ENCODE measurements at regions not wholly inside any gene's neighbourhood (a gene's known extent, or its start where the extent isn't known, plus 50 kb on each side); places are given as distances from the start of the nearest gene placed in this dataset.

GRCh38 chr1:178593515-178593914 lies 80.6 kb downstream of the TEX35 start:
- Histone ChIP-seq H3K27ac (ENCODE audit: low read depth in 1 of 2, low read length in 1 of 2) (no peak overlapping the region), H3K4me1 (ENCODE audit: control insufficient read depth in 5 of 5, insufficient read depth in 5 of 5, low read length in 5 of 5) (peaks cover 0 to 4% (median 0%) of the 10 kb centered on the region in 5 donors), H3K36me3 (ENCODE audit: control insufficient read depth in 4 of 4, insufficient read depth in 4 of 4, low read length in 4 of 4) (no peaks in the 10 kb centered on the region), H3K27me3 (ENCODE audit: control insufficient read depth in 3 of 3, insufficient read depth in 3 of 3, low read length in 2 of 3) (no peaks in the 10 kb centered on the region), H3K4me3 (no peak overlapping the region), H3K9me3 (ENCODE audit: control insufficient read depth in 4 of 4, insufficient read depth in 3 of 4, low read length in 3 of 4) (peaks cover 0 to 3% (median 0%) of the 10 kb centered on the region in 4 donors), H3K9ac (ENCODE audit: insufficient read depth in 1 of 2, low read length in 2 of 2) (no peak overlapping the region)
- no peak for ATAC-seq (ENCODE audit: insufficient read depth, low FRiP score)
- TF ChIP-seq CTCF (IDR thresholded peaks at IDR 0.05; ENCODE audit: control extremely low read depth, extremely low read depth): no peak
- no peak for DNase-seq

GRCh38 chr1:178594133-178594532 lies 81.2 kb downstream of the TEX35 start:
- DNase-seq: no peak
- Histone ChIP-seq H3K4me3 (no peak overlapping the region), H3K36me3 (ENCODE audit: control insufficient read depth in 4 of 4, insufficient read depth in 4 of 4, low read length in 4 of 4) (no peaks in the 10 kb centered on the region), H3K27ac (ENCODE audit: low read depth in 1 of 2, low read length in 1 of 2) (no peak overlapping the region), H3K27me3 (ENCODE audit: control insufficient read depth in 3 of 3, insufficient read depth in 3 of 3, low read length in 2 of 3) (no peaks in the 10 kb centered on the region), H3K4me1 (ENCODE audit: control insufficient read depth in 5 of 5, insufficient read depth in 5 of 5, low read length in 5 of 5) (peaks cover 0 to 4% (median 0%) of the 10 kb centered on the region in 5 donors), H3K9me3 (ENCODE audit: control insufficient read depth in 4 of 4, insufficient read depth in 3 of 4, low read length in 3 of 4) (peaks cover 0 to 3% (median 0%) of the 10 kb centered on the region in 4 donors), H3K9ac (ENCODE audit: insufficient read depth in 1 of 2, low read length in 2 of 2) (no peak overlapping the region)
- no peak for ATAC-seq (ENCODE audit: insufficient read depth, low FRiP score)
- TF ChIP-seq CTCF (IDR thresholded peaks at IDR 0.05; ENCODE audit: control extremely low read depth, extremely low read depth): no peak
- WGBS, 2 donors: 77 to 89% methylated on average over 5 of the region's 5 CpGs

- no peak overlapping the region for H3K4me3 ChIP-seq
- DNase-seq (no peak), ATAC-seq (ENCODE audit: insufficient read depth, low FRiP score) (no peak)
- peaks cover 0 to 4% (median 0%) of the 10 kb centered on the region in 5 donors for H3K4me1 ChIP-seq (ENCODE audit: control insufficient read depth in 5 of 5, insufficient read depth in 5 of 5, low read length in 5 of 5)
- H3K36me3 ChIP-seq (ENCODE audit: control insufficient read depth in 4 of 4, insufficient read depth in 4 of 4, low read length in 4 of 4): no peaks in the 10 kb centered on the region
- H3K9me3 ChIP-seq (ENCODE audit: control insufficient read depth in 4 of 4, insufficient read depth in 3 of 4, low read length in 3 of 4): peaks cover 0 to 3% (median 0%) of the 10 kb centered on the region in 4 donors
- TF ChIP-seq CTCF (IDR thresholded peaks at IDR 0.05; ENCODE audit: control extremely low read depth, extremely low read depth): no peak
- H3K27ac ChIP-seq (ENCODE audit: low read depth in 1 of 2, low read length in 1 of 2): no peak overlapping the region
- WGBS, 2 donors: 92 to 98% methylated on average over 6 of the region's 6 CpGs
- H3K27me3 ChIP-seq (ENCODE audit: control insufficient read depth in 3 of 3, insufficient read depth in 3 of 3, low read length in 2 of 3): no peaks in the 10 kb centered on the region
- no peak overlapping the region for H3K9ac ChIP-seq (ENCODE audit: insufficient read depth in 1 of 2, low read length in 2 of 2)
These were observed 82.6 kb downstream of the TEX35 start for GRCh38 chr1:178595491-178595890.

GRCh38 chr1:178599087-178599486 lies 86.2 kb downstream of the TEX35 start:
- Histone ChIP-seq H3K9me3 (ENCODE audit: control insufficient read depth in 4 of 4, insufficient read depth in 3 of 4, low read length in 3 of 4) (no peaks in the 10 kb centered on the region), H3K27me3 (ENCODE audit: control insufficient read depth in 3 of 3, insufficient read depth in 3 of 3, low read length in 2 of 3) (no peaks in the 10 kb centered on the region), H3K4me3 (no peak overlapping the region), H3K4me1 (ENCODE audit: control insufficient read depth in 5 of 5, insufficient read depth in 5 of 5, low read length in 5 of 5) (no peaks in the 10 kb centered on the region), H3K36me3 (ENCODE audit: control insufficient read depth in 4 of 4, insufficient read depth in 4 of 4, low read length in 4 of 4) (no peaks in the 10 kb centered on the region), H3K9ac (ENCODE audit: insufficient read depth in 1 of 2, low read length in 2 of 2) (no peak overlapping the region), H3K27ac (ENCODE audit: low read depth in 1 of 2, low read length in 1 of 2) (no peak overlapping the region)
- ATAC-seq (ENCODE audit: insufficient read depth, low FRiP score): no peak
- no peak for DNase-seq
- WGBS, 2 donors: 89 to 91% methylated on average over 4 of the region's 4 CpGs
- no peak for TF ChIP-seq CTCF (IDR thresholded peaks at IDR 0.05; ENCODE audit: control extremely low read depth, extremely low read depth)

All from lung (tissue), 11 donors.